ENCODE measurements at regions not wholly inside any gene's neighbourhood (a gene's known extent, or its start where the extent isn't known, plus 50 kb on each side); places are given as distances from the start of the nearest gene placed in this dataset.

DNA sequence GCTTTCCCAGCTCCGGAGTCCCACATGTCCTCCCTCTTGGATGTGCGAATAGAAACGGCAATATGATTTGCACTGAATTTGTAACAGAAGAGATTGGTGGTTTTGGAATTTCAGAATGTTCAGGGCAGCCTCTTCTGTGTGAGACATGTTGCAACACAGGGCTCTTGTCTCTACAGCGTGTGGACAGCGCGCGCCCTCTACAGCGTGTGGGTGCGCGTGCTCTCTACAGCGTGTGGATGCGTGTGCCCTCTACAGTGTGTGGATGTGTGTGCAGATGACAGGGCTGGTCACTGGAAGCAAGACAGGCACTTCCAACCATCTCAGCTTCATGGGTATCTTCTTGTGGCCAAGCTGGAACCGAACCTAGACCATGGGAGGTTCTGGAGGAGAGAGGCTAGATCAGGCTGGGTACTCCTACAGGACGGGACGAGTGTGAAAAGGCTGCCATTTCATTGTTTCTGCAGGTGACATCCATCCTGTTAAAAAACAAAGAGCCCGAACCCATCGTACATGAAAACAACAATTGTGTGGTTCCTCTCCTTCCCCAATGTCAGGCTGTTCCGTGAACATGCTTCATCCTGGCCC, 78.4 kb downstream of the TEX29 start:
- TF ChIP-seq, protein P1, sequence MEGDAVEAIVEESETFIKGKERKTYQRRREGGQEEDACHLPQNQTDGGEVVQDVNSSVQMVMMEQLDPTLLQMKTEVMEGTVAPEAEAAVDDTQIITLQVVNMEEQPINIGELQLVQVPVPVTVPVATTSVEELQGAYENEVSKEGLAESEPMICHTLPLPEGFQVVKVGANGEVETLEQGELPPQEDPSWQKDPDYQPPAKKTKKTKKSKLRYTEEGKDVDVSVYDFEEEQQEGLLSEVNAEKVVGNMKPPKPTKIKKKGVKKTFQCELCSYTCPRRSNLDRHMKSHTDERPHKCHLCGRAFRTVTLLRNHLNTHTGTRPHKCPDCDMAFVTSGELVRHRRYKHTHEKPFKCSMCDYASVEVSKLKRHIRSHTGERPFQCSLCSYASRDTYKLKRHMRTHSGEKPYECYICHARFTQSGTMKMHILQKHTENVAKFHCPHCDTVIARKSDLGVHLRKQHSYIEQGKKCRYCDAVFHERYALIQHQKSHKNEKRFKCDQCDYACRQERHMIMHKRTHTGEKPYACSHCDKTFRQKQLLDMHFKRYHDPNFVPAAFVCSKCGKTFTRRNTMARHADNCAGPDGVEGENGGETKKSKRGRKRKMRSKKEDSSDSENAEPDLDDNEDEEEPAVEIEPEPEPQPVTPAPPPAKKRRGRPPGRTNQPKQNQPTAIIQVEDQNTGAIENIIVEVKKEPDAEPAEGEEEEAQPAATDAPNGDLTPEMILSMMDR (IDR thresholded peaks at IDR 0.05) = no peak
- no peak for TF ChIP-seq POLR2A (IDR thresholded peaks at IDR 0.05)
